ENCODE measurements at regions not wholly inside any gene's neighbourhood (a gene's known extent, or its start where the extent isn't known, plus 50 kb on each side); places are given as distances from the start of the nearest gene placed in this dataset.

GRCh38 chr13:58542530-58542929 lies 911.0 kb downstream of the PCDH17 start:
- TF ChIP-seq CTCF (IDR thresholded peaks at IDR 0.05), result no peak
- TF ChIP-seq EP300 (IDR thresholded peaks at IDR 0.05), result no peak

All from upper lobe of left lung (tissue), 4 donors.